Left ventricle myocardium inferior (tissue), 1 donor: ENCODE measurements at regions not wholly inside any gene's neighbourhood (a gene's known extent, or its start where the extent isn't known, plus 50 kb on each side); places are given as distances from the start of the nearest gene placed in this dataset.

Source experiments
- DNase-seq: peaks from one replicate; pipeline ENCODE4 v3.0.0-alpha.2; 2020
- H3K27ac ChIP-seq: fragments of 200-600 bp; replicated peaks from 2 replicates; pipeline ENCODE4 v1.8.0; 2021
- H3K27me3 ChIP-seq: fragments of 200-600 bp; 2 replicates; pipeline ENCODE4 v1.8.0; 2021; ENCODE audit warnings: low read depth
- H3K36me3 ChIP-seq: fragments of 200-600 bp; 2 replicates; pipeline ENCODE4 v1.8.0; 2021
- H3K4me1 ChIP-seq: fragments of 200-600 bp; 2 replicates; pipeline ENCODE4 v1.8.0; 2021
- H3K4me3 ChIP-seq: fragments of 200-600 bp; 2 replicates; pipeline ENCODE4 v1.8.0; 2021; ENCODE audit warnings: mild to moderate bottlenecking, moderate library complexity
- H3K9me3 ChIP-seq: fragments of 200-600 bp; replicated peaks from 2 replicates; pipeline ENCODE4 v1.8.0; 2021
- intact Hi-C: fragments of 100-400 bp; cut with micrococcal nuclease; formaldehyde crosslinking; loops from one replicate; pipeline ENCODE4 v1.11.0; 2022
- TF ChIP-seq, protein P1 (sequence below): fragments of 200-600 bp; IDR thresholded peaks from 2 replicates; pipeline ENCODE4 v1.8.0; 2021; ENCODE audit warnings: antibody characterized with exemption, mild to moderate bottlenecking, borderline replicate concordance
- donor health status: DM: no; HTN: yes; CAD: no; lungs with severe emphysema.

DNA sequence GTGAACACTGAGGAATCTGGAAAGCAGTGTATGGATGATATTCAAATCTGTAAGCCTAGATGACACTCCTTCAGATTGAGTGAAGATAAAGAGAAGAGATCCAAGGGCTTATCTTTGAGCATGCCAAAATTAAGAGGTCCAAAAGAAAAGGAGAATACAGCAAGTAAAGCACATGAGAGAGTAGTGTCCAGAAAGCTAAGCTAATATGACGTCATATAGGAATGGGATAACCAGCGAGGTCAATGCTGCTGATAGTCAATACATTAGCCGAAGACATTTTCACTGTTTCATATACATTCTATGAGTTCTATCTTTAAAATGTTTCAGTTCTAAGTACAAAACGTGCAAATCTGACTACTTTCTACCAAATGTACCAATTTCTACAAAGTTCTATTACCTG lies 975.8 kb downstream of the TLE4 start:
- intact Hi-C loops, result no loop called here

DNA sequence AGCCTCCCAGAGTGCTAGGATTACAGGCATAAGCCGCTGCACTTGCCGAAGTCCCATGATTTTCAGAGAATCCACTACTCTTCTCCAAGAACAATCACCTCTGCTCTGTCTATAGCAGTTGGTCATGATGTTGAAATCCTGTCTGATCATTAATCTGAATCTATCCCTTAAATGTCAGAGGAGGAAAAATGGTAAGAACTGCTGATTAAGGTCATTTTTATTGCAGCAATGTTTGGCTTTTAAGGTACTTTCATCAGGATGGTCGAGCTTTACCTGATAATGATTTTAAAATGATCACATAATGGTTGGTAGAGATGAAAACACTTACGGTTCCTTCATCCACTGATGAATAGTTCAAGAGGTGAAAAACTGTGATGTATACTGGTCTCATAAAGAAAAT lies 968.6 kb downstream of the TLE4 start:
- Histone ChIP-seq H3K4me1 (no peaks in the 10 kb centered on the region), H3K27me3 (no peaks in the 10 kb centered on the region), H3K9me3 (peaks cover 14% of the 10 kb centered on the region), H3K27ac (no peak overlapping the region), H3K4me3 (no peak overlapping the region), H3K36me3 (no peaks in the 10 kb centered on the region)
- TF ChIP-seq, protein P1, sequence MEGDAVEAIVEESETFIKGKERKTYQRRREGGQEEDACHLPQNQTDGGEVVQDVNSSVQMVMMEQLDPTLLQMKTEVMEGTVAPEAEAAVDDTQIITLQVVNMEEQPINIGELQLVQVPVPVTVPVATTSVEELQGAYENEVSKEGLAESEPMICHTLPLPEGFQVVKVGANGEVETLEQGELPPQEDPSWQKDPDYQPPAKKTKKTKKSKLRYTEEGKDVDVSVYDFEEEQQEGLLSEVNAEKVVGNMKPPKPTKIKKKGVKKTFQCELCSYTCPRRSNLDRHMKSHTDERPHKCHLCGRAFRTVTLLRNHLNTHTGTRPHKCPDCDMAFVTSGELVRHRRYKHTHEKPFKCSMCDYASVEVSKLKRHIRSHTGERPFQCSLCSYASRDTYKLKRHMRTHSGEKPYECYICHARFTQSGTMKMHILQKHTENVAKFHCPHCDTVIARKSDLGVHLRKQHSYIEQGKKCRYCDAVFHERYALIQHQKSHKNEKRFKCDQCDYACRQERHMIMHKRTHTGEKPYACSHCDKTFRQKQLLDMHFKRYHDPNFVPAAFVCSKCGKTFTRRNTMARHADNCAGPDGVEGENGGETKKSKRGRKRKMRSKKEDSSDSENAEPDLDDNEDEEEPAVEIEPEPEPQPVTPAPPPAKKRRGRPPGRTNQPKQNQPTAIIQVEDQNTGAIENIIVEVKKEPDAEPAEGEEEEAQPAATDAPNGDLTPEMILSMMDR, result no peak
- intact Hi-C loops, result no loop called here
- no peak for DNase-seq

More for the DNA sequence above, 975.8 kb downstream of the TLE4 start:
- H3K4me3 ChIP-seq, result no peak overlapping the region
- TF ChIP-seq, protein P1, result no peak
- no peak for DNase-seq
- no peaks in the 10 kb centered on the region for H3K4me1 ChIP-seq
- no peaks in the 10 kb centered on the region for H3K27me3 ChIP-seq
- no peak overlapping the region for H3K27ac ChIP-seq
- H3K9me3 ChIP-seq, result peaks cover 11% of the 10 kb centered on the region
- no peaks in the 10 kb centered on the region for H3K36me3 ChIP-seq

DNA sequence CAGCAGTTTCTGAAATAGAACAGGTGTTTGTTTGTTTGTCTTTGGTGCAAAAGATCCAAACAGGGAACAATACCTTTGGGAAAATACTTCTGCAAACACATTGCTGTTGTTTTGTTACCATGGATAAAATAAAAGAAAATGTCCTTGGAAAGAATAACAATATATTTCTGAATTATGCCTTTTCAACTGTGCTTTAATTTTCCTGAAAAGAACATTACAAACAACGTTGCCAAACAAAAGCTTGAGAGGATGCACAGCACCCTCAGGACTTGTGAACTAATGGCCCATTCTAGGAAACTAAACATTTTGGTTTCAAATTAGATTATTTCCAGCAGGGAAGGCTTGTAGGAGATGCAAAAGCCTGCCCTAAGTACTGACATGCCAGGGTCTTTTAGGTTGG lies 967.2 kb downstream of the TLE4 start:
- Histone ChIP-seq H3K4me3 (no peak overlapping the region), H3K36me3 (no peaks in the 10 kb centered on the region), H3K27ac (no peak overlapping the region), H3K9me3 (peaks cover 8% of the 10 kb centered on the region), H3K27me3 (no peaks in the 10 kb centered on the region), H3K4me1 (no peaks in the 10 kb centered on the region)
- DNase-seq, result no peak
- intact Hi-C loops, result no loop called here
- TF ChIP-seq, protein P1, result no peak

DNA sequence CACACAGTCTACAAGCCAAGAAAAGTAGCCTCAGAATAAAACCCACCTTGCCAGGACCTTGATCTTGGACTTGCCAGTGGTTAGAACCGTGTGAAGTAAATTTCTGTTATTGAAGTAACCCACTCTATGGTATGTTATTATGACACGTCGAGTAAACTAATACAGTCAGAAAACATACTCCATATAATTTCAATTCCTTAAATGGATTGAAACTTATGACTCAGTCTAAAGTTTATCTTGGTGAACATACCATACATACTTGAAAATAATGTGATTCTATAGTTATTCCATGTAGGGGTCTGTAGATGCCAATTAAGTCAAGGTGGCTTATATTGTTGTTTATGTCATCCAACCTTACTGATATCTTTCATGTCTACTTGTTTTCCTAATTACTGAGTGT lies 950.7 kb downstream of the TLE4 start:
- intact Hi-C loops, result no loop called here
- Histone ChIP-seq H3K9me3 (peaks cover 31% of the 10 kb centered on the region), H3K4me1 (no peaks in the 10 kb centered on the region), H3K4me3 (no peak overlapping the region), H3K27ac (no peak overlapping the region), H3K36me3 (no peaks in the 10 kb centered on the region), H3K27me3 (no peaks in the 10 kb centered on the region)
- TF ChIP-seq, protein P1, result no peak
- no peak for DNase-seq

DNA sequence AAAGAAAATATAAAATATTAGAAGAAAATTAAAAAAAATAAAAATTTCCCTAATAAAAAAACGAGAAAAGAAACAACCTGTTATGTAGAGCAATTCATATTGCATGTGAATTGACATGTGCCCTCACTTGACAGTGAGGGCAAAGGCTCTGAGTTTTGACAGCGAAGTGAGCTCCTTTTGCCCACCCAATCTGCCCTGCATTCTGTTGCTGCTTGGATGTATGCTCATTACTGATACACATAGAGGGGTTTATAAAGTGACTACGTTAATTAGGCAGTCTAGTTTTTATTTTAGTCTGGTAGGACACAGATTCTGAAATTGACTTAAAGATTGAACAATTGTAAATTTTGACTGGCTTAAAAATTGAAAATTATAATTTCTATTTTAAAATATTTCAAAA lies 949.4 kb downstream of the TLE4 start:
- H3K27ac ChIP-seq, result no peak overlapping the region
- H3K36me3 ChIP-seq, result no peaks in the 10 kb centered on the region
- no peak for DNase-seq
- TF ChIP-seq, protein P1, result no peak
- no peak overlapping the region for H3K4me3 ChIP-seq
- H3K27me3 ChIP-seq, result no peaks in the 10 kb centered on the region
- H3K9me3 ChIP-seq, result peaks cover 18% of the 10 kb centered on the region
- no peaks in the 10 kb centered on the region for H3K4me1 ChIP-seq
- intact Hi-C loops, result no loop called here

DNA sequence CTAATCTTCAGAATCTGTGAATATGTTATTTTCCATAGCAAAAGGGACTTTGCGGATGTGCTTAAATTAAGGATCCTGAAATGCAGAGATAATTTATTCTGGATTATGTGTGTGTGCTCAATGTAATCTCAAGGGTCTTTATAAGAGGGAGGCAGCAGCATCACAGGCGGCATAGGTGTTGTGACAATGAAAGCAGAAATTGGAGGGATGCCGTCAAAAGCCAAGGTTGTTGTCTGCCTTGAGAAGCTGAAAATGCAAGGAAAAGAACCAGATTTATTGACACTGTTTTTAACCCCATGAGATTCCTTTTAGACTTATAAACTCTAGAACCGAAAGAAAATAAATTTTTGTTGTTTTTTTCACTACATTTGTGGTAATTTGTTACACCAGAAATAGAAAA lies 948.5 kb downstream of the TLE4 start:
- Histone ChIP-seq H3K27ac (no peak overlapping the region), H3K9me3 (peaks cover 12% of the 10 kb centered on the region), H3K36me3 (no peaks in the 10 kb centered on the region), H3K4me3 (no peak overlapping the region), H3K27me3 (no peaks in the 10 kb centered on the region), H3K4me1 (no peaks in the 10 kb centered on the region)
- no peak for DNase-seq
- intact Hi-C loops, result no loop called here
- TF ChIP-seq, protein P1, result no peak
